PC-9 (cell line): ENCODE measurements at regions not wholly inside any gene's neighbourhood (a gene's known extent, or its start where the extent isn't known, plus 50 kb on each side); places are given as distances from the start of the nearest gene placed in this dataset.

ENCODE experiments used
- BruUV-seq: library from RNA; stranded (reverse); fragments of 400-500 nt; replicated peaks from 2 replicates; lab custom pipeline; 2021; lab: Mats Ljungman, UMichigan
- CTCF ChIA-PET: fragments of 300-600 bp; sonication (Branson Sonifier 250); formaldehyde crosslinking; loops from one replicate; lab custom pipeline; 2022; ENCODE audit warnings: antibody characterized with exemption; lab: Charles Lee
- POLR2A ChIA-PET: fragments of 300-600 bp; sonication (Branson Sonifier 250); formaldehyde crosslinking; loops from one replicate; lab custom pipeline; 2022; ENCODE audit warnings: antibody characterized with exemption; ENCODE audit not compliant: unreplicated experiment; lab: Charles Lee
- DNase-seq, 2 experiments: peaks; one replicate each; pipeline versions ENCODE4 v3.0.0 to v3.0.0-alpha.2; 2015 to 2022; ENCODE audit warnings: mixed read lengths in 1 of 2
- H2AFZ ChIP-seq: fragments of 200-600 bp; sonication (generic); 2 replicates; pipeline ENCODE4 v1.8.1; 2017; ENCODE audit warnings: antibody characterized with exemption
- H3F3A ChIP-seq: fragments of 200-600 bp; sonication (generic); 2 replicates; pipeline ENCODE4 v1.8.1; 2017; ENCODE audit warnings: antibody characterized with exemption, mild to moderate bottlenecking, low read depth; ENCODE audit not compliant: insufficient read depth
- H3K27ac ChIP-seq: fragments of 200-600 bp; sonication (generic); 2 replicates; pipeline ENCODE4 v1.6.1; 2016; ENCODE audit warnings: mixed run types
- H3K27me3 ChIP-seq: fragments of 200-600 bp; sonication (generic); 2 replicates; pipeline ENCODE4 v1.6.1; 2016; ENCODE audit warnings: low read depth, mixed run types; ENCODE audit not compliant: insufficient read depth
- H3K36me3 ChIP-seq: fragments of 200-600 bp; sonication (generic); 2 replicates; pipeline ENCODE4 v1.6.1; 2016; ENCODE audit warnings: low read depth, mixed run types
- H3K4me1 ChIP-seq: fragments of 200-600 bp; sonication (generic); replicated peaks from 2 replicates; pipeline ENCODE4 v1.6.1; 2016; ENCODE audit warnings: mixed run types; ENCODE audit not compliant: insufficient read depth
- H3K4me2 ChIP-seq: fragments of 200-600 bp; sonication (generic); 2 replicates; pipeline ENCODE4 v1.6.1; 2017; ENCODE audit warnings: mixed run types
- H3K4me3 ChIP-seq: fragments of 200-600 bp; sonication (generic); 2 replicates; pipeline ENCODE4 v1.6.1; 2016; ENCODE audit warnings: mixed run types
- H3K79me2 ChIP-seq: fragments of 200-600 bp; sonication (generic); 2 replicates; pipeline ENCODE4 v1.6.1; 2017; ENCODE audit warnings: low read depth, mixed run types
- H3K9me2 ChIP-seq: fragments of 200-600 bp; sonication (generic); 2 replicates; pipeline ENCODE4 v1.8.1; 2017; ENCODE audit warnings: mild to moderate bottlenecking; ENCODE audit not compliant: insufficient read depth
- H3K9me3 ChIP-seq: fragments of 200-600 bp; sonication (generic); 2 replicates; pipeline ENCODE4 v1.8.1; 2016; ENCODE audit warnings: low read depth; ENCODE audit not compliant: insufficient read depth
- H4K20me1 ChIP-seq: fragments of 200-600 bp; sonication (generic); 2 replicates; pipeline ENCODE4 v1.8.1; 2017; ENCODE audit not compliant: insufficient read depth
- CTCF ChIP-seq: fragments of 200-600 bp; sonication (generic); conservative IDR thresholded peaks from 2 replicates; pipeline ENCODE4 v1.6.1; 2017; ENCODE audit warnings: mixed run types, antibody characterized with exemption, mild to moderate bottlenecking, moderate library complexity
- EZH2 ChIP-seq: fragments of 200-600 bp; sonication (generic); IDR thresholded peaks from 2 replicates; pipeline ENCODE4 v1.8.0; 2017; ENCODE audit warnings: antibody characterized with exemption, low read depth
- intact Hi-C: fragments of 100-400 bp; cut with micrococcal nuclease; formaldehyde crosslinking; loops from one replicate; pipeline ENCODE4 v1.10.0; 2022; ENCODE audit not compliant: unreplicated experiment

- no peaks in the 10 kb centered on the region for H3K9me2 ChIP-seq
- H2AFZ ChIP-seq: no peak overlapping the region
- no peak for DNase-seq
- H3K4me2 ChIP-seq: no peak overlapping the region
- no peak overlapping the region for H3K27ac ChIP-seq
- H3K79me2 ChIP-seq: no peaks in the 10 kb centered on the region
- CTCF ChIA-PET: no interaction called here
- H3K4me3 ChIP-seq: no peak overlapping the region
- no peaks in the 10 kb centered on the region for H3K9me3 ChIP-seq
- intact Hi-C loops: no loop called here
- BruUV-seq: no TSS peak
- no peaks in the 10 kb centered on the region for H3F3A ChIP-seq
- H3K27me3 ChIP-seq: no peaks in the 10 kb centered on the region
- POLR2A ChIA-PET: no interaction called here
- H3K36me3 ChIP-seq: no peaks in the 10 kb centered on the region
- no peaks in the 10 kb centered on the region for H4K20me1 ChIP-seq
- no peak for TF ChIP-seq EZH2
- TF ChIP-seq CTCF: no peak
- no peaks in the 10 kb centered on the region for H3K4me1 ChIP-seq
These were observed 338.2 kb upstream of the ITGA1 start for GRCh38 chr5:52449516-52449915.

DNA sequence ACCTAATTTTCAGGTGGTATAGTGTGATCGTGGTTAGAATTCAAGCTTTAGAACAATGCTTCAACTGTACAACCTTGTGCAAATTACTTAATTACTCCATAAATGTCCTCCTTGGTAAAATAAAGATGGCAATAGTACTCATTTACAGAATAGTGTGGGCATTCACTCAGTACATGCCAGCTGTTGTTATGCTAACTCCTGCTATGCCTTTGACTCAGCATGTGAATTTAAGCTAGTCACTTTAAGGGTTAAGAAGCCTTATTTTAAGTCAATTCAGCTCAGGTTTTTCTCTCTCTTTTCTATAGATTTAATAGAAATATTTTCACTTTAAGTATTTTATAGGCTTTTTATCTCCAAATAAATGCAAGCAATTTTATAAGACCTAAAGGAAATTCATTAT is 335.6 kb upstream of the ITGA1 start:
- POLR2A ChIA-PET: no interaction called here
- CTCF ChIA-PET: no interaction called here

DNA sequence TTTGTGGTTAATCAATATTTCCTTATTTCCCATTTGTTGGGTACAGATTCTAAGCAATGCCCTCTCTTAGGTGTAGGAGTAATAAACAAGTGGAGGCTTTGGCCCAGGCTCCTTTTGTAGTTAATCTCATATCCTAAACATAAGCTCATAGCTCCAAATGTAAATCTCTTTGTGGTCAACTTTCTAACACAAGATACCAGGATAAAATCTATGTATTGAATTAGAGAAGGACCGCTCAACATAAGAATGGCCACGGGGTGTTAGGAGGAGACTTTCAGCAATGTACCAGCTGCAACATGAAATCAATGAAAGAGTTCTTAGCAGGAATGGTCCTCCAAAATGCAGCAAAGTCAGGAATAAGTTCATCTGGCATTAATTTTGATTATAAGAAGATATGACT is 334.5 kb upstream of the ITGA1 start:
- Histone ChIP-seq H3K27me3 (no peaks in the 10 kb centered on the region), H3K4me2 (no peak overlapping the region), H3K4me3 (no peak overlapping the region), H3K4me1 (no peaks in the 10 kb centered on the region), H3K9me3 (no peaks in the 10 kb centered on the region), H3K27ac (no peak overlapping the region), H3K36me3 (no peaks in the 10 kb centered on the region), H3K79me2 (no peaks in the 10 kb centered on the region), H2AFZ (no peak overlapping the region), H4K20me1 (no peaks in the 10 kb centered on the region), H3F3A (no peaks in the 10 kb centered on the region), H3K9me2 (no peaks in the 10 kb centered on the region)
- TF ChIP-seq CTCF: no peak
- TF ChIP-seq EZH2: no peak
- POLR2A ChIA-PET: no interaction called here
- intact Hi-C loops: no loop called here
- CTCF ChIA-PET: no interaction called here
- no TSS peak for BruUV-seq
- no peak for DNase-seq

More for the DNA sequence above, 335.6 kb upstream of the ITGA1 start:
- Histone ChIP-seq H3K27ac (no peak overlapping the region), H3K27me3 (no peaks in the 10 kb centered on the region), H3K36me3 (no peaks in the 10 kb centered on the region), H3K9me3 (no peaks in the 10 kb centered on the region), H3F3A (no peaks in the 10 kb centered on the region), H3K9me2 (no peaks in the 10 kb centered on the region), H3K4me1 (no peaks in the 10 kb centered on the region), H3K79me2 (no peaks in the 10 kb centered on the region), H4K20me1 (no peaks in the 10 kb centered on the region), H2AFZ (no peak overlapping the region), H3K4me2 (no peak overlapping the region), H3K4me3 (no peak overlapping the region)
- no peak for DNase-seq
- TF ChIP-seq EZH2: no peak
- no peak for TF ChIP-seq CTCF
- intact Hi-C loops: no loop called here
- BruUV-seq: no TSS peak
